H54 (cell line): ENCODE measurements at regions not wholly inside any gene's neighbourhood (a gene's known extent, or its start where the extent isn't known, plus 50 kb on each side); places are given as distances from the start of the nearest gene placed in this dataset.
"Not testable (repeated sequence)": the region's sequence is repeated elsewhere in the genome, so short reads cannot be mapped to it uniquely, and the experiment has no call there.

Experiments
- DNase-seq: peaks from one replicate; pipeline ENCODE4 v3.0.0; 2011; ENCODE audit warnings: low spot score, mixed read lengths; ENCODE audit not compliant: insufficient read length
- FAIRE-seq: peaks from 3 replicates; lab custom pipeline; 2011; peaks lifted over from hg19 to GRCh38; lab: Jason Lieb, UNC
- POLR2A ChIP-seq: IDR thresholded peaks from 2 replicates; pipeline ENCODE4 v1.6.1; 2011; ENCODE audit warnings: low read depth, mild to moderate bottlenecking, low read length

- no peak for TF ChIP-seq POLR2A
- DNase-seq (no peak), FAIRE-seq (no peak)
These were observed 74.4 kb upstream of the MFGE8 start for GRCh38 chr15:88987591-88987933.

GRCh38 chr15:88987934-88988671 is 74.9 kb upstream of the MFGE8 start:
- TF ChIP-seq POLR2A, result no peak
- FAIRE-seq (no peak), DNase-seq (no peak)

- no peak for TF ChIP-seq POLR2A
- FAIRE-seq (no peak), DNase-seq (no peak)
These were observed 76.4 kb upstream of the MFGE8 start for GRCh38 chr15:88989578-88989977.

GRCh38 chr15:88990185-88990679 is 77.1 kb upstream of the MFGE8 start:
- DNase-seq, result no peak
- no peak for FAIRE-seq
- TF ChIP-seq POLR2A, result no peak

GRCh38 chr15:88992216-88992615 is 79.0 kb upstream of the MFGE8 start:
- DNase-seq (no peak), FAIRE-seq (no peak)
- TF ChIP-seq POLR2A, result no peak

- no peak for TF ChIP-seq POLR2A
- FAIRE-seq (no peak), DNase-seq (no peak)
These were observed 79.8 kb upstream of the MFGE8 start for GRCh38 chr15:88992912-88993376.

- DNase-seq (no peak), FAIRE-seq (no peak)
- TF ChIP-seq POLR2A, result no peak
These were observed 80.5 kb upstream of the MFGE8 start for GRCh38 chr15:88993662-88994061.

GRCh38 chr15:88994286-88994685 is 81.1 kb upstream of the MFGE8 start:
- DNase-seq (no peak), FAIRE-seq (no peak)

GRCh38 chr15:88995449-88995848 is 82.3 kb upstream of the MFGE8 start:
- DNase-seq, result no peak
- TF ChIP-seq POLR2A, result no peak
- FAIRE-seq, result no peak

More at GRCh38 chr15:88994286-88994685, 81.1 kb upstream of the MFGE8 start:
- no peak for TF ChIP-seq POLR2A

GRCh38 chr15:88997531-88997930 is 84.4 kb upstream of the MFGE8 start:
- DNase-seq, result no peak
- no peak for FAIRE-seq

GRCh38 chr15:88998980-88999713 is 86.0 kb upstream of the MFGE8 start:
- DNase-seq, result no peak
- no peak for FAIRE-seq
- TF ChIP-seq POLR2A, result no peak

More at GRCh38 chr15:88997531-88997930, 84.4 kb upstream of the MFGE8 start:
- no peak for TF ChIP-seq POLR2A

GRCh38 chr15:89001708-89002275 is 86.5 kb upstream of the ABHD2 start:
- not testable (repeated sequence) for FAIRE-seq, DNase-seq

GRCh38 chr15:89002281-89002761 is 85.9 kb upstream of the ABHD2 start:
- FAIRE-seq, result no peak
- no peak for DNase-seq
- TF ChIP-seq POLR2A, result no peak

GRCh38 chr15:89002830-89003229 is 85.4 kb upstream of the ABHD2 start:
- no peak for FAIRE-seq
- no peak for TF ChIP-seq POLR2A
- DNase-seq, result no peak
